ENCODE measurements at regions not wholly inside any gene's neighbourhood (a gene's known extent, or its start where the extent isn't known, plus 50 kb on each side); places are given as distances from the start of the nearest gene placed in this dataset.

DNA sequence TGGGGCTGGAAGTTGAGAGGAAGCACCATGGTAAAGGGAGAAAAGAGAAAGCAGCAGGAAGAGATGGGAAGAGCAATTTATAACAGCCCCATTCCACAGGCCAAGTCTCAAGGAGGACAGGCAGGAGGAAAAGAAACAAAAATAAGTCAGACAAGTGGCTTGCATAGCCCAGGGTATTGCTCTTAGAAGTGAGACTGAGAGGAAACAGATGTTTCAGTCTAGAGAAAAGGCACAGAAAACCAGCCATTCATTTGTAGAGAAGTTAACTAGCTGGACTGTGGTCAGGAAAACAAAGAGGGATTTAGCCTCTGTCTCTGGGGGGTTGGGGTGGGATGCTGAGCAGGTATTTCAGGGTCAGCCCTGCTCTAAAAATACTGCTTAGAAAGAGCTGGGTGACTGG, 175.0 kb upstream of the ARHGEF9 start:
- TF ChIP-seq CTCF (IDR thresholded peaks at IDR 0.05) = no peak
- no peak for TF ChIP-seq POLR2A (IDR thresholded peaks at IDR 0.05; ENCODE audit: low read depth)
- no peak for TF ChIP-seq EP300 (IDR thresholded peaks at IDR 0.05)
- no peak for TF ChIP-seq POLR2AphosphoS5 (IDR thresholded peaks at IDR 0.05)
